ENCODE measurements at regions not wholly inside any gene's neighbourhood (a gene's known extent, or its start where the extent isn't known, plus 50 kb on each side); places are given as distances from the start of the nearest gene placed in this dataset.

DNA sequence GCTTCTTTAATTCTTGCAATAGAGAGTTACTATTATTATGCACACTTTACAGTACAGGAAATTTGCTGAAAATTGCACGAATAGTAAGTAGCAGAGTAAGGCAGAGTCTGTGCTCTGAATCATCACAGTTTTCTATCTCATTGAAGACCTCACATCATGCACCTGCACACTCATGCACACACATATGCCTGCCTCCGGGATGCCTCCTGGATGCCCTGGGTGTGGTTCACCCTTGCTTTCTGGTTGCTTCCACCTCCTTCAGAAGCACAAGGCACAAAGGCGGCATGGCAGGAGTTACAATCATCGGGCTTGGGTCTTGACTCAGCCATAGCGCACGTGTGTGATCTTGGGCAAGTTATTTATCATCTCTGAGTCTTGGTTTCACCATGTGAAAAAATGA is 564.0 kb downstream of the VRK1 start:
- Histone ChIP-seq H2BK120ac (ENCODE audit: insufficient read depth, low read length, poor library complexity) (no peak overlapping the region), H2BK12ac (ENCODE audit: low read length) (no peak overlapping the region), H4K91ac (ENCODE audit: low read depth, low read length) (no peak overlapping the region), H2AFZ (ENCODE audit: insufficient read depth, low read length, poor library complexity) (no peak overlapping the region), H4K12ac (ENCODE audit: low read depth, low read length) (no peak overlapping the region), H3K36me3 (ENCODE audit: control insufficient read depth in 1 of 2, insufficient read depth in 2 of 2, low read length in 2 of 2) (no peaks in the 10 kb centered on the region), H3K4me2 (ENCODE audit: low read length) (no peak overlapping the region), H3K4me3 (ENCODE audit: low read depth, low read length) (no peak overlapping the region), H3K79me1 (ENCODE audit: low read length) (no peaks in the 10 kb centered on the region), H3K27ac (ENCODE audit: low read depth, low read length) (no peak overlapping the region), H3K9me3 (ENCODE audit: insufficient read depth, low read depth, low read length) (peaks cover 4% of the 10 kb centered on the region), H2AK5ac (ENCODE audit: low read length) (no peak overlapping the region), H3K4ac (ENCODE audit: low read depth, low read length) (no peak overlapping the region), H2BK5ac (ENCODE audit: low read depth, low read length, poor library complexity) (no peak overlapping the region), H3K4me1 (ENCODE audit: control insufficient read depth in 1 of 2, insufficient read depth in 2 of 2, low read length in 2 of 2) (no peaks in the 10 kb centered on the region), H3K79me2 (ENCODE audit: control insufficient read depth, insufficient read depth, low read length, poor library complexity) (no peaks in the 10 kb centered on the region), H4K8ac (ENCODE audit: low read depth, low read length) (no peak overlapping the region), H3K9ac (ENCODE audit: low read length) (no peak overlapping the region), H3K18ac (ENCODE audit: low read length) (no peak overlapping the region), H3K23ac (ENCODE audit: low read length) (no peak overlapping the region), H3K14ac (ENCODE audit: low read length) (no peak overlapping the region), H3K27me3 (ENCODE audit: insufficient read depth, low read length) (no peaks in the 10 kb centered on the region)
- no CpG with 5 or more reads among the region's 6 CpGs for WGBS (ENCODE audit: extremely low coverage, insufficient coverage, insufficient read length)
- no peak for DNase-seq

DNA sequence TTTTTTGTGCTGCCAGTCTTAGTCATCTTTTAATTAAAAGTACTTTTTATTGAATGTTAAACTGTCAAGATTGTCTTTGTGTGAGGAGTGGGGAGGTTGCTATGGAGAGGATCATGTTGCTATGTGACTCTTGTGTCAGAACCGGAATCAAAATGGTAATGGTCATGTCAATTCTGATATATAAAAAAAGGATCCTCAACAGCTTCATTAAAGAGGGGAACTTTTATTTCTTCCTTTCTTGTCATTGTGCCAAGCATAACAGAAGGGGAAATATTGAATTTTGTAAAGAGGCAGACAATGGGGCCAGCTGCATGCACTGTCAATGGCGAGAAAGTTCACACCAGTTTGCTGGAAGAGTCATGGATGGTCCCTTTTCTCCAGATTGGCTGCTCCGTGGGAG is 564.8 kb downstream of the VRK1 start:
- Histone ChIP-seq H4K91ac (ENCODE audit: low read depth, low read length) (no peak overlapping the region), H2BK5ac (ENCODE audit: low read depth, low read length, poor library complexity) (no peak overlapping the region), H3K27me3 (ENCODE audit: insufficient read depth, low read length) (no peaks in the 10 kb centered on the region), H3K79me1 (ENCODE audit: low read length) (no peaks in the 10 kb centered on the region), H3K27ac (ENCODE audit: low read depth, low read length) (no peak overlapping the region), H2AFZ (ENCODE audit: insufficient read depth, low read length, poor library complexity) (no peak overlapping the region), H4K8ac (ENCODE audit: low read depth, low read length) (no peak overlapping the region), H3K9ac (ENCODE audit: low read length) (no peak overlapping the region), H2BK12ac (ENCODE audit: low read length) (no peak overlapping the region), H3K4me2 (ENCODE audit: low read length) (no peak overlapping the region), H2BK120ac (ENCODE audit: insufficient read depth, low read length, poor library complexity) (no peak overlapping the region), H3K4ac (ENCODE audit: low read depth, low read length) (no peak overlapping the region), H4K12ac (ENCODE audit: low read depth, low read length) (no peak overlapping the region), H3K9me3 (ENCODE audit: insufficient read depth, low read depth, low read length) (peaks cover 4% of the 10 kb centered on the region), H3K14ac (ENCODE audit: low read length) (no peak overlapping the region), H2AK5ac (ENCODE audit: low read length) (no peak overlapping the region), H3K18ac (ENCODE audit: low read length) (no peak overlapping the region), H3K36me3 (ENCODE audit: control insufficient read depth in 1 of 2, insufficient read depth in 2 of 2, low read length in 2 of 2) (no peaks in the 10 kb centered on the region), H3K4me3 (ENCODE audit: low read depth, low read length) (no peak overlapping the region), H3K4me1 (ENCODE audit: control insufficient read depth in 1 of 2, insufficient read depth in 2 of 2, low read length in 2 of 2) (no peaks in the 10 kb centered on the region), H3K79me2 (ENCODE audit: control insufficient read depth, insufficient read depth, low read length, poor library complexity) (no peaks in the 10 kb centered on the region), H3K23ac (ENCODE audit: low read length) (no peak overlapping the region)
- WGBS (ENCODE audit: extremely low coverage, insufficient coverage, insufficient read length), result no CpG with 5 or more reads among the region's 3 CpGs
- DNase-seq, result no peak

DNA sequence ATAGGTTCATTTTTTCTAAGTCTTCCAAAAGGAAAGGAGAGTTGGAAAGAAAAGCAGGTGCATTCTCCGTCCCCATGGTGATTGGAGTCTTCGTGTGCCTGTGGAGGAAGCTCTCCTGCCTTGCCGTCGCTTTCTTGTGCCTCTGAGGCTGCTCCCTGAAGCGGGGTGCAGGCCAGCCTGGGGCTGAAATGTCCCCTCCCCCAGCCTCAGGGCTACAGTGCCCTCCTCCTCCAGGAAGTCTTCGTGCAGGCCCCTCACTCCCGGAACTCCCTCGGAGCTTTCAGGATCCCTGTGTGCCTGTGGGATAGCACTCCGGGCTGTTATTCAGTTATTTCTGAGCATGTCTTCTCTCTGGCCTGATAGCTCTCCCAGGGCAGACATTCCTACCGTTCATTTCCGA is 569.2 kb downstream of the VRK1 start:
- H4K12ac ChIP-seq (ENCODE audit: low read depth, low read length), result no peak overlapping the region
- H3K27me3 ChIP-seq (ENCODE audit: insufficient read depth, low read length), result no peaks in the 10 kb centered on the region
- H3K18ac ChIP-seq (ENCODE audit: low read length), result no peak overlapping the region
- H3K79me2 ChIP-seq (ENCODE audit: control insufficient read depth, insufficient read depth, low read length, poor library complexity), result no peaks in the 10 kb centered on the region
- no peak overlapping the region for H2BK12ac ChIP-seq (ENCODE audit: low read length)
- H2BK5ac ChIP-seq (ENCODE audit: low read depth, low read length, poor library complexity), result no peak overlapping the region
- H4K91ac ChIP-seq (ENCODE audit: low read depth, low read length), result no peak overlapping the region
- H3K4me2 ChIP-seq (ENCODE audit: low read length), result no peak overlapping the region
- no peak overlapping the region for H2AK5ac ChIP-seq (ENCODE audit: low read length)
- no peak overlapping the region for H4K8ac ChIP-seq (ENCODE audit: low read depth, low read length)
- no peak overlapping the region for H3K23ac ChIP-seq (ENCODE audit: low read length)
- H3K4ac ChIP-seq (ENCODE audit: low read depth, low read length), result no peak overlapping the region
- peaks cover 4% of the 10 kb centered on the region for H3K9me3 ChIP-seq (ENCODE audit: insufficient read depth, low read depth, low read length)
- no peak overlapping the region for H3K9ac ChIP-seq (ENCODE audit: low read length)
- H3K4me3 ChIP-seq (ENCODE audit: low read depth, low read length), result no peak overlapping the region
- DNase-seq, result no peak
- no peak overlapping the region for H2BK120ac ChIP-seq (ENCODE audit: insufficient read depth, low read length, poor library complexity)
- no peaks in the 10 kb centered on the region for H3K36me3 ChIP-seq (ENCODE audit: control insufficient read depth in 1 of 2, insufficient read depth in 2 of 2, low read length in 2 of 2)
- H3K27ac ChIP-seq (ENCODE audit: low read depth, low read length), result no peak overlapping the region
- no CpG with 5 or more reads among the region's 11 CpGs for WGBS (ENCODE audit: extremely low coverage, insufficient coverage, insufficient read length)
- no peaks in the 10 kb centered on the region for H3K4me1 ChIP-seq (ENCODE audit: control insufficient read depth in 1 of 2, insufficient read depth in 2 of 2, low read length in 2 of 2)
- no peak overlapping the region for H2AFZ ChIP-seq (ENCODE audit: insufficient read depth, low read length, poor library complexity)
- H3K14ac ChIP-seq (ENCODE audit: low read length), result no peak overlapping the region
- H3K79me1 ChIP-seq (ENCODE audit: low read length), result no peaks in the 10 kb centered on the region

DNA sequence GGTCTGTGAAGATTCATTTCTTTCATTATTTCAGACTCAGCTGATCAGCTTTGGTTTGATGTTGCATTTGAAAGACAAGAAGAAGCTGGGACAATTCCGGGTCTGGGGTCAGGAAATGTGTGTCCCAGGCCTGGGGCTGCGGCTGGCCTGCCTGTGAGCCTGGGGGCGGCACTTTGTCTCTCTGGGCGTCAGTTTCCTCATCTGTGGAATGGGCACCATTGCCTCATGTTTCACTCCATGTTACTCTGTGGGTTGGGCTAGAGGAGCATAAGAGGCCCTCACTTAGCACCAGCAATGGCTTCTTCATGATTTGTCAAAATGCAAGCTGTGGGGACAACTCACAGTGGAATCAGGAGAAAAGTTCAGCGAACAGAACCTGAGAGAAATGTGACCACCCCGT is 570.1 kb downstream of the VRK1 start:
- Histone ChIP-seq H3K4ac (ENCODE audit: low read depth, low read length) (no peak overlapping the region), H3K18ac (ENCODE audit: low read length) (no peak overlapping the region), H3K79me2 (ENCODE audit: control insufficient read depth, insufficient read depth, low read length, poor library complexity) (no peaks in the 10 kb centered on the region), H2AK5ac (ENCODE audit: low read length) (no peak overlapping the region), H2BK5ac (ENCODE audit: low read depth, low read length, poor library complexity) (no peak overlapping the region), H3K4me3 (ENCODE audit: low read depth, low read length) (no peak overlapping the region), H4K8ac (ENCODE audit: low read depth, low read length) (no peak overlapping the region), H3K4me1 (ENCODE audit: control insufficient read depth in 1 of 2, insufficient read depth in 2 of 2, low read length in 2 of 2) (no peaks in the 10 kb centered on the region), H3K27me3 (ENCODE audit: insufficient read depth, low read length) (no peaks in the 10 kb centered on the region), H3K27ac (ENCODE audit: low read depth, low read length) (no peak overlapping the region), H3K9me3 (ENCODE audit: insufficient read depth, low read depth, low read length) (peaks cover 4% of the 10 kb centered on the region), H2BK120ac (ENCODE audit: insufficient read depth, low read length, poor library complexity) (no peak overlapping the region), H3K79me1 (ENCODE audit: low read length) (no peaks in the 10 kb centered on the region), H4K91ac (ENCODE audit: low read depth, low read length) (no peak overlapping the region), H2AFZ (ENCODE audit: insufficient read depth, low read length, poor library complexity) (no peak overlapping the region), H4K12ac (ENCODE audit: low read depth, low read length) (no peak overlapping the region), H3K4me2 (ENCODE audit: low read length) (no peak overlapping the region), H2BK12ac (ENCODE audit: low read length) (no peak overlapping the region), H3K23ac (ENCODE audit: low read length) (no peak overlapping the region), H3K9ac (ENCODE audit: low read length) (no peak overlapping the region), H3K14ac (ENCODE audit: low read length) (no peak overlapping the region), H3K36me3 (ENCODE audit: control insufficient read depth in 1 of 2, insufficient read depth in 2 of 2, low read length in 2 of 2) (no peaks in the 10 kb centered on the region)
- DNase-seq, result no peak
- WGBS (ENCODE audit: extremely low coverage, insufficient coverage, insufficient read length), result no CpG with 5 or more reads among the region's 6 CpGs
